ENCODE measurements at regions not wholly inside any gene's neighbourhood (a gene's known extent, or its start where the extent isn't known, plus 50 kb on each side); places are given as distances from the start of the nearest gene placed in this dataset.
A peak's percentile ranks its signal among the peaks of the same experiment; 100 is the strongest.

DNA sequence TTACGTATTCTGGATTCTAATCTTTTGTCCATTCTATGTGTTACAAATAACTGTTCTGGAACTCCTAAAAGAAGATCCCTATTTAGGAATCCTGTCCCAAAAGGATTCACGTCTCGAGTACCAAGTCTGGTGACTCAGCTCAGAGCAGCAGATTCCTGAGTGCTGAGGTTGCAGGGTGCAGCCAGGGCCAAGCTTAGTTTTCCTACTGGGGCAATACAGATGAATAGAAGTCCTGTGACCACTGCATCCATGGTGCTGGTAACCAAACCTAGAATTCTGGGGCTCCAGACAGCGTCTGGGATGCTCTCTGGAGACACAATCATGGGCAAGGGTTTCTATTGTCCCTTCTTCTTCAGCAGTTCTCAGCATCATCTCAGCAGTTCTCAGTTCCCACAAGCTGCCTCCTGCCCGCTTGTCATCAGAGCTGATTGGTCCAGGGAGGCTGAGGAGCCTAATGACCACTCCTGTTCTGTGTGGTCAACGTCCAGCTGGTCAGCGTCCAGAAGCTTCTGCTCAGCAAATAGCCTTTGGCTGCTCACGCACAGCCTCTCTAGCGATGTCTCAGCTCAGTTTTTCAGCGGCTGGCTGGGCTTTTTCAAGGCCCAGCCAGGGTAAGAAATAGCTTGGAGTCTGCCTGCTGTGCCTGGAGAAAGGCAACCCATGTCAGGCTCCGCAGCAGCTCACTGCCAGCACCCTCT, 50.4 kb upstream of the C7orf33 start:
- no peaks in the 10 kb centered on the region for H3F3A ChIP-seq (replicated peaks; ENCODE audit: low read depth)
- Mint-ChIP-seq H3K36me3 (ENCODE audit: low read depth) (no peaks in the 10 kb centered on the region), H3K4me1 (no peaks in the 10 kb centered on the region), H3K27me3 (ENCODE audit: insufficient read depth, low read depth, poor library complexity) (no peaks in the 10 kb centered on the region), H3K27ac (no peak overlapping the region), H3K9me3 (no peaks in the 10 kb centered on the region; the same call in 2 of the 3 replicates), H3K4me3 (no peak overlapping the region)
- H4K20me1 ChIP-seq (replicated peaks; ENCODE audit: insufficient read depth), result no peaks in the 10 kb centered on the region
- no peak for TF ChIP-seq EZH2phosphoT487 (IDR thresholded peaks at IDR 0.05; ENCODE audit: unreplicated experiment)
- no peak for TF ChIP-seq EZH2 (IDR thresholded peaks at IDR 0.05; ENCODE audit: low read depth, unreplicated experiment)
- no peak for TF ChIP-seq POLR2AphosphoS5 (IDR thresholded peaks at IDR 0.05; ENCODE audit: low read depth)
- TF ChIP-seq, protein P1, sequence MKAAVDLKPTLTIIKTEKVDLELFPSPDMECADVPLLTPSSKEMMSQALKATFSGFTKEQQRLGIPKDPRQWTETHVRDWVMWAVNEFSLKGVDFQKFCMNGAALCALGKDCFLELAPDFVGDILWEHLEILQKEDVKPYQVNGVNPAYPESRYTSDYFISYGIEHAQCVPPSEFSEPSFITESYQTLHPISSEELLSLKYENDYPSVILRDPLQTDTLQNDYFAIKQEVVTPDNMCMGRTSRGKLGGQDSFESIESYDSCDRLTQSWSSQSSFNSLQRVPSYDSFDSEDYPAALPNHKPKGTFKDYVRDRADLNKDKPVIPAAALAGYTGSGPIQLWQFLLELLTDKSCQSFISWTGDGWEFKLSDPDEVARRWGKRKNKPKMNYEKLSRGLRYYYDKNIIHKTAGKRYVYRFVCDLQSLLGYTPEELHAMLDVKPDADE (IDR thresholded peaks at IDR 0.05), result no peak
- no peak overlapping the region for H3K27ac ChIP-seq (ENCODE audit: low read depth)
- no peaks in the 10 kb centered on the region for H3K79me2 ChIP-seq (replicated peaks; ENCODE audit: insufficient read depth)
- DNase-seq (ENCODE audit: low spot score) (no peak), ATAC-seq (peak; percentile 69)
- H3K9me2 ChIP-seq (ENCODE audit: insufficient read depth), result no peaks in the 10 kb centered on the region
- no peaks in the 10 kb centered on the region for H3K27me3 ChIP-seq (ENCODE audit: insufficient read depth)
- H3K36me3 ChIP-seq (ENCODE audit: insufficient read depth), result no peaks in the 10 kb centered on the region
- no peaks in the 10 kb centered on the region for H3K4me1 ChIP-seq (ENCODE audit: insufficient read depth)
- H3K4me2 ChIP-seq, result no peak overlapping the region
- H3K4me3 ChIP-seq, result no peak overlapping the region
- peak overlapping the region; percentile 74; the same call in 1 of the 2 replicates for H2AFZ ChIP-seq
